HCT116 (cell line): ENCODE measurements at regions not wholly inside any gene's neighbourhood (a gene's known extent, or its start where the extent isn't known, plus 50 kb on each side); places are given as distances from the start of the nearest gene placed in this dataset.

Source experiments
- ATAC-seq: fragments of 200-7000 bp; cut with Tn5 transposase; 2 replicates; pipeline ENCODE4 v1.9.1; 2020; ENCODE audit warnings: mild to moderate bottlenecking, moderate library complexity
- BruUV-seq: library from RNA; stranded (reverse); fragments of 400-500 nt; replicated peaks from 2 replicates; lab custom pipeline; 2021; lab: Mats Ljungman, UMichigan
- CTCF ChIA-PET: fragments of 300-600 bp; sonication (Branson Sonifier 250); formaldehyde crosslinking; loops from one replicate; lab custom pipeline; 2021; ENCODE audit warnings: antibody characterized with exemption; lab: Charles Lee
- POLR2A ChIA-PET: fragments of 300-600, 350-600 bp; sonication (Branson Sonifier 250); formaldehyde crosslinking; loops from one replicate; lab custom pipeline; 2021; ENCODE audit warnings: antibody characterized with exemption; lab: Charles Lee
- RAD21 ChIA-PET, 2 experiments: fragments of 300-600 bp; sonication (Branson Sonifier 250); formaldehyde crosslinking; loops; one replicate each; lab custom pipeline; 2023; ENCODE audit warnings: low total read pairs in 2 of 2; ENCODE audit not compliant: uncharacterized antibody in 2 of 2, unreplicated experiment in 2 of 2, low non-redundant PET in 1 of 2; lab: Charles Lee
- DNase-seq: peaks from one replicate; pipeline ENCODE4 v3.0.0-alpha.2; 2010; ENCODE audit warnings: low read depth, low spot score
- H2AFZ ChIP-seq: fragments of 200-600 bp; shearing (Covaris generic), sonication (generic); 2 replicates; pipeline ENCODE4 v1.6.1; 2017; ENCODE audit warnings: low read depth, mixed run types, mixed read lengths, antibody characterized with exemption, low read length; ENCODE audit not compliant: poor library complexity, severe bottlenecking
- H3K27ac ChIP-seq: 2 replicates; pipeline ENCODE4 v1.5.1; 2012; ENCODE audit warnings: low read depth, low read length
- H3K27me3 ChIP-seq: fragments of 200-600 bp; sonication (generic); 2 replicates; pipeline ENCODE4 v1.6.1; 2016; ENCODE audit warnings: mixed run types, low read length, mixed read lengths; ENCODE audit not compliant: insufficient read depth
- H3K36me3 ChIP-seq, 2 experiments: fragments of 200-500 bp in 1 of 2; fragments of 200-600 bp in 1 of 2; sonication (Bioruptor generic) in 1 of 2; sonication (generic) in 1 of 2; 2 replicates each; pipeline versions ENCODE4 v1.5.1 to v1.6.1; 2014 to 2016; ENCODE audit warnings: low read length in 2 of 2, inconsistent platforms in 1 of 2, mixed read lengths in 1 of 2, mixed run types in 1 of 2; ENCODE audit not compliant: insufficient read depth in 2 of 2, control insufficient read depth in 1 of 2
- H3K4me1 ChIP-seq, 2 experiments: fragments of 200-600 bp in 1 of 2; sonication (generic) in 1 of 2; 2 replicates each; pipeline versions ENCODE4 v1.5.1 to v1.6.1; 2012 to 2017; ENCODE audit warnings: low read length in 2 of 2, inconsistent platforms in 1 of 2, mild to moderate bottlenecking in 1 of 2, mixed read lengths in 1 of 2, mixed run types in 1 of 2, moderate library complexity in 1 of 2; ENCODE audit not compliant: insufficient read depth in 2 of 2, control insufficient read depth in 1 of 2
- H3K4me2 ChIP-seq: fragments of 200-600 bp; sonication (generic); 2 replicates; pipeline ENCODE4 v1.6.1; 2017; ENCODE audit warnings: mixed run types, low read length, mixed read lengths
- H3K4me3 ChIP-seq, 2 experiments: fragments of 200-600 bp in 1 of 2; sonication (generic) in 1 of 2; replicated peaks in 1 of 2; 2 replicates each; pipeline ENCODE4 v1.5.1; 2011 to 2016; ENCODE audit warnings: low read length in 2 of 2, control low read depth in 1 of 2, low read depth in 1 of 2, mild to moderate bottlenecking in 1 of 2, mixed read lengths in 1 of 2, mixed run types in 1 of 2
- H3K79me2 ChIP-seq: fragments of 200-600 bp; sonication (generic); 2 replicates; pipeline ENCODE4 v1.6.1; 2017; ENCODE audit warnings: mild to moderate bottlenecking, mixed run types, low read length, moderate library complexity, mixed read lengths; ENCODE audit not compliant: insufficient read depth
- H3K9ac ChIP-seq: fragments of 200-600 bp; sonication (generic); 2 replicates; pipeline ENCODE4 v1.6.1; 2016; ENCODE audit warnings: low read length, mixed read lengths
- H3K9me2 ChIP-seq: fragments of 200-600 bp; sonication (generic), shearing (Covaris generic); 2 replicates; pipeline ENCODE4 v1.6.1; 2017; ENCODE audit warnings: mixed run types, mild to moderate bottlenecking, moderate library complexity; ENCODE audit not compliant: insufficient read depth
- H3K9me3 ChIP-seq, 2 experiments: fragments of 200-500 bp in 1 of 2; fragments of 200-600 bp in 1 of 2; sonication (Bioruptor generic) in 1 of 2; sonication (generic) in 1 of 2; 2 replicates each; pipeline ENCODE4 v1.6.1; 2014 to 2017; ENCODE audit warnings: low read length in 2 of 2, mixed read lengths in 2 of 2, inconsistent platforms in 1 of 2, low read depth in 1 of 2, mild to moderate bottlenecking in 1 of 2, mixed run types in 1 of 2, moderate library complexity in 1 of 2; ENCODE audit not compliant: control insufficient read depth in 1 of 2, insufficient read depth in 1 of 2
- H4K20me1 ChIP-seq: fragments of 200-600 bp; sonication (generic), shearing (Covaris generic); 2 replicates; pipeline ENCODE4 v1.6.1; 2017; ENCODE audit warnings: mixed run types, mild to moderate bottlenecking, moderate library complexity; ENCODE audit not compliant: insufficient read depth
- ATF3 ChIP-seq: IDR thresholded peaks from 2 replicates; pipeline ENCODE4 v1.6.1; 2012
- CTCF ChIP-seq, 3 experiments: fragments of 200-600 bp in 1 of 3; sonication (generic) in 1 of 3; IDR thresholded peaks in 2 of 3; conservative IDR thresholded peaks in 1 of 3; 2 replicates each; pipeline ENCODE4 v1.5.1; 2012 to 2017; ENCODE audit warnings: low read depth in 2 of 3, low read length in 2 of 3, antibody characterized with exemption in 1 of 3, borderline replicate concordance in 1 of 3, control low read depth in 1 of 3, mild to moderate bottlenecking in 1 of 3, mixed read lengths in 1 of 3, mixed run types in 1 of 3, moderate library complexity in 1 of 3; ENCODE audit not compliant: insufficient read depth in 1 of 3
- EGR1 ChIP-seq: IDR thresholded peaks from 2 replicates; pipeline ENCODE4 v1.6.1; 2012; ENCODE audit warnings: low read depth
- ELF1 ChIP-seq: IDR thresholded peaks from 2 replicates; pipeline ENCODE4 v1.6.1; 2012; ENCODE audit warnings: low read depth, borderline replicate concordance
- EZH2 ChIP-seq: fragments of 200-600 bp; sonication (generic); IDR thresholded peaks from 2 replicates; pipeline ENCODE4 v1.6.1; 2017; ENCODE audit warnings: antibody characterized with exemption, mixed run types
- FOSL1 ChIP-seq: IDR thresholded peaks from 2 replicates; pipeline ENCODE4 v1.6.1; 2012; ENCODE audit warnings: low read depth
- POLR2A ChIP-seq: IDR thresholded peaks from 2 replicates; pipeline ENCODE4 v1.7.0; 2011; ENCODE audit warnings: borderline replicate concordance; ENCODE audit not compliant: insufficient read depth, insufficient read length; ENCODE audit errors: extremely low read depth
- RAD21 ChIP-seq: IDR thresholded peaks from 2 replicates; pipeline ENCODE4 v1.6.1; 2012; ENCODE audit warnings: low read depth, mild to moderate bottlenecking
- REST ChIP-seq: IDR thresholded peaks from 2 replicates; pipeline ENCODE4 v1.6.1; 2012; ENCODE audit warnings: low read depth
- SIN3A ChIP-seq: IDR thresholded peaks from 2 replicates; pipeline ENCODE4 v1.6.1; 2012; ENCODE audit warnings: low read depth
- SP1 ChIP-seq: IDR thresholded peaks from 2 replicates; pipeline ENCODE4 v1.6.1; 2012; ENCODE audit warnings: low read depth
- YY1 ChIP-seq: IDR thresholded peaks from 2 replicates; pipeline ENCODE4 v1.6.1; 2011; ENCODE audit warnings: low read length, low read depth, moderate library complexity, mild to moderate bottlenecking; ENCODE audit not compliant: insufficient replicate concordance; ENCODE audit errors: extremely low read depth
- ZNF274 ChIP-seq: fragments of 200-500 bp; sonication (Bioruptor generic); IDR thresholded peaks from 2 replicates; pipeline ENCODE4 v1.6.1; 2014; ENCODE audit warnings: mild to moderate bottlenecking, low read depth, low read length, inconsistent platforms
- intact Hi-C: fragments of 100-400 bp; cut with micrococcal nuclease; formaldehyde crosslinking; loops from 2 replicates; pipeline ENCODE4 v1.10.0; 2022

- Histone ChIP-seq H4K20me1 (no peaks in the 10 kb centered on the region), H3K9me2 (no peaks in the 10 kb centered on the region), H3K27me3 (no peaks in the 10 kb centered on the region), H2AFZ (no peak overlapping the region), H3K36me3 (no peaks in the 10 kb centered on the region), H3K4me1 (peaks cover 2 to 17% of the 10 kb centered on the region in 2 experiments; a peak in 2 of 4 replicates), H3K4me2 (no peak overlapping the region), H3K79me2 (no peaks in the 10 kb centered on the region), H3K4me3 (no peak overlapping the region), H3K27ac (no peak overlapping the region), H3K9ac (no peak overlapping the region), H3K9me3 (no peaks in the 10 kb centered on the region)
- ChIA-PET CTCF (no interaction called here), RAD21 (no interaction called here), POLR2A (no interaction called here)
- no peak for DNase-seq
- BruUV-seq = no TSS peak
- no peak for ATAC-seq
- TF ChIP-seq YY1 (no peak), EZH2 (no peak), CTCF (IDR thresholded peaks at IDR 0.05 in 2 of 3, conservative IDR thresholded peaks at IDR 0.05 in 1 of 3; ENCODE audit: borderline replicate concordance in 1 of 3, insufficient read depth in 1 of 3, low read depth in 2 of 3, low read length in 2 of 3) (no peak), ATF3 (no peak), EGR1 (no peak), FOSL1 (no peak), SP1 (no peak), RAD21 (no peak), SIN3A (no peak), ELF1 (no peak), POLR2A (no peak), ZNF274 (no peak), REST (no peak)
- intact Hi-C loops = no loop called here
Observed at GRCh38 chr6:25227854-25228253, 51.3 kb upstream of the CARMIL1 start.
